Transverse colon (tissue), 4 donors: ENCODE measurements at regions not wholly inside any gene's neighbourhood (a gene's known extent, or its start where the extent isn't known, plus 50 kb on each side); places are given as distances from the start of the nearest gene placed in this dataset.

ENCODE experiments used
- POLR2A ChIP-seq: fragments of 450-650 bp; IDR thresholded peaks from one replicate; pipeline ENCODE4 v1.6.1; 2016; ENCODE audit warnings: antibody characterized with exemption, mild to moderate bottlenecking, moderate library complexity
- POLR2AphosphoS5 ChIP-seq, 3 donors: sonication (generic); formaldehyde crosslinking; IDR thresholded peaks; one replicate each; pipeline ENCODE4 v1.6.1; 2016; ENCODE audit warnings: antibody characterized with exemption in 3 of 3
- TF ChIP-seq, protein P1 (sequence below), 5 experiments: fragments of 200-600 bp in 3 of 5; fragments of 450-650 bp in 2 of 5; sonication (generic) in 3 of 5; IDR thresholded peaks; 1 replicate in 2 of 5; 2 replicates in 3 of 5; pipeline ENCODE4 v1.5.1; 2016 to 2017; ENCODE audit warnings: antibody characterized with exemption in 5 of 5, inconsistent platforms in 3 of 5, mild to moderate bottlenecking in 2 of 5, moderate library complexity in 1 of 5

DNA sequence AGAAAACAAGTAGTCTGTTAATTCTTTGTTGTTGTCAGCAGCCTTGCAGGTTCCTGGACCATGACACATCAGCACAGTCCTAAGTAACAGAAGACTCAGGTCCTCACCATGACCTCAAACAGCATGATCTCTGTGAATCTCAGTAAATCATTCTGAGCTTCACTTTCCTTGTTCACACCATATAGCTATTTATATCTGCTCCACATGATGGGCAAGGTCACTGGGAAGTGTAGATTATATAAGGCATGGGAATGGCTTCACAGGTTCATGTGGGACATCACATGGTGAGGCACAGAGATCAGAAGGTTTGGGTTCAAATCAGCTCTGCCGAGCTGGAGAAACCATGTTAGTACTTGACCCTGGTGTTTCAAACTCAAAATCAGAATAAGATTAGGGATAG is 245.4 kb upstream of the SPTLC3 start:
- TF ChIP-seq, protein P1, sequence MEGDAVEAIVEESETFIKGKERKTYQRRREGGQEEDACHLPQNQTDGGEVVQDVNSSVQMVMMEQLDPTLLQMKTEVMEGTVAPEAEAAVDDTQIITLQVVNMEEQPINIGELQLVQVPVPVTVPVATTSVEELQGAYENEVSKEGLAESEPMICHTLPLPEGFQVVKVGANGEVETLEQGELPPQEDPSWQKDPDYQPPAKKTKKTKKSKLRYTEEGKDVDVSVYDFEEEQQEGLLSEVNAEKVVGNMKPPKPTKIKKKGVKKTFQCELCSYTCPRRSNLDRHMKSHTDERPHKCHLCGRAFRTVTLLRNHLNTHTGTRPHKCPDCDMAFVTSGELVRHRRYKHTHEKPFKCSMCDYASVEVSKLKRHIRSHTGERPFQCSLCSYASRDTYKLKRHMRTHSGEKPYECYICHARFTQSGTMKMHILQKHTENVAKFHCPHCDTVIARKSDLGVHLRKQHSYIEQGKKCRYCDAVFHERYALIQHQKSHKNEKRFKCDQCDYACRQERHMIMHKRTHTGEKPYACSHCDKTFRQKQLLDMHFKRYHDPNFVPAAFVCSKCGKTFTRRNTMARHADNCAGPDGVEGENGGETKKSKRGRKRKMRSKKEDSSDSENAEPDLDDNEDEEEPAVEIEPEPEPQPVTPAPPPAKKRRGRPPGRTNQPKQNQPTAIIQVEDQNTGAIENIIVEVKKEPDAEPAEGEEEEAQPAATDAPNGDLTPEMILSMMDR (IDR thresholded peaks at IDR 0.05), result no peak
- TF ChIP-seq POLR2AphosphoS5 (IDR thresholded peaks at IDR 0.05) (no peak), POLR2A (no peak)
